HUES64 (cell line): ENCODE measurements at regions not wholly inside any gene's neighbourhood (a gene's known extent, or its start where the extent isn't known, plus 50 kb on each side); places are given as distances from the start of the nearest gene placed in this dataset.
"Not testable (repeated sequence)": the region's sequence is repeated elsewhere in the genome, so short reads cannot be mapped to it uniquely, and the experiment has no call there.

Experiments
- H3K27ac ChIP-seq: 2 replicates; pipeline ENCODE4 v1.7.0; 2013; ENCODE audit warnings: low read depth, low read length, inconsistent platforms
- H3K27me3 ChIP-seq: 2 replicates; pipeline ENCODE4 v1.6.1; 2013; ENCODE audit warnings: mild to moderate bottlenecking, low read length; ENCODE audit not compliant: insufficient read depth
- H3K36me3 ChIP-seq: 2 replicates; pipeline ENCODE4 v1.6.1; 2013; ENCODE audit warnings: mild to moderate bottlenecking, low read length; ENCODE audit not compliant: insufficient read depth
- H3K4me1 ChIP-seq: 2 replicates; pipeline ENCODE4 v1.6.1; 2013; ENCODE audit warnings: mild to moderate bottlenecking, low read length, moderate library complexity; ENCODE audit not compliant: insufficient read depth
- H3K4me3 ChIP-seq: 2 replicates; pipeline ENCODE4 v1.5.1; 2013; ENCODE audit warnings: mild to moderate bottlenecking, low read length, moderate library complexity
- H3K9ac ChIP-seq: 2 replicates; pipeline ENCODE4 v1.6.1; 2013; ENCODE audit warnings: mild to moderate bottlenecking, low read depth, low read length
- H3K9me3 ChIP-seq: 2 replicates; pipeline ENCODE4 v1.6.1; 2013; ENCODE audit warnings: low read depth, low read length; ENCODE audit not compliant: insufficient read depth
- WGBS: fragments of 150-250, 120-280 bp; methylation state at CpG from one replicate; pipeline ENCODE4 v1.1.7; 2013; ENCODE audit warnings: missing lambda C conversion rate; 5-methylcytosine and 5-hydroxymethylcytosine counted together

DNA sequence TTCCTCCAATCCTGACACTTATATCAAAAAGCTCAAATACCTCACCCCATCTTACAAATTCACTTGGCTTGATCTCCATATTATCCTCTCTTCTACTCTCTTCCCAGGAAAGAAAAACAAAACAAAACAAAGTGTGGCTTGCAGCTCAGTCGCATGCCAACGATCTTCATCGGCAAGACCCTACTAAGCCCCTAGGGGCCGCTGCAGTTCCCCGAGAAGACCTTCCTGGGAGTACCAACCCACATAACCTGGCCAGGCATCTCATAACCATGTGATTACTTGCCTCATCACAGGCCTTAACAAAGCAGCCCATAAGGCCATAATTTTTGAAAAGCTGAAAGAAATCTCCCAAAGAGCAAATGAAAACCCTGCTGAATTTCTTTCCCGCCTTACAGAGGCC, 103.7 kb downstream of the ZNF92 start:
- H3K27ac ChIP-seq = no peak overlapping the region
- WGBS = 50% methylated on average over 6 of the region's 6 CpGs

DNA sequence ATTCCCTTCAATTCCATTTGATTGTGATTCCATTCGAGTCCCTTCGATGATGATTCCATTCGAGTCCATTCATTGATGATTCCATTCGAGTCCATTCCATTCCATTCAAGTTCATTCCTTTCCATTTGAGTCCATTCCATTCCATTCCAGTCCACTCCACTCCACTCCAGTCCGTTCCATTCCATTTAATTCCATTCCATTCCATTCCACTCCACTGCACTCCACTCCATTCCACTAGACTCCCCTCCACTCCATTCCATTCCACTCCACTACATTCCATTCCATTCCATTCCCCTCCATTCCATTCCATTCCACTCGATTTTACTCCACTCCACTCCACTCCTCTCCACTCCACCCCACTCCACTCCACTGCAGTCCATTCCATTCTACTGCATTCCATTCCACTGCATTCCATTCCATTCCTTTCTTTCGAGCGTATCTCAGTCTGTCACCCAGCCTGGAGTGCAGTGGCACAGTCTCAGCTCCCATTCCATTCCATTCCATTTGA, 115.7 kb downstream of the ZNF92 start:
- Histone ChIP-seq H3K9ac (no peak overlapping the region), H3K9me3 (peaks cover 32% of the 10 kb centered on the region), H3K27ac (no peak overlapping the region), H3K4me1 (no peaks in the 10 kb centered on the region), H3K27me3 (no peaks in the 10 kb centered on the region), H3K4me3 (no peak overlapping the region), H3K36me3 (no peaks in the 10 kb centered on the region)
- WGBS = 87% methylated on average over 8 of the region's 8 CpGs

More for the DNA sequence above, 103.7 kb downstream of the ZNF92 start:
- 0 out of 2 replicates have a peak, but pooled peaks cover 6% of the 10 kb centered on the region for H3K9me3 ChIP-seq
- H3K36me3 ChIP-seq = no peaks in the 10 kb centered on the region
- no peaks in the 10 kb centered on the region for H3K4me1 ChIP-seq
- no peak overlapping the region for H3K4me3 ChIP-seq
- H3K27me3 ChIP-seq = no peaks in the 10 kb centered on the region
- no peak overlapping the region for H3K9ac ChIP-seq

DNA sequence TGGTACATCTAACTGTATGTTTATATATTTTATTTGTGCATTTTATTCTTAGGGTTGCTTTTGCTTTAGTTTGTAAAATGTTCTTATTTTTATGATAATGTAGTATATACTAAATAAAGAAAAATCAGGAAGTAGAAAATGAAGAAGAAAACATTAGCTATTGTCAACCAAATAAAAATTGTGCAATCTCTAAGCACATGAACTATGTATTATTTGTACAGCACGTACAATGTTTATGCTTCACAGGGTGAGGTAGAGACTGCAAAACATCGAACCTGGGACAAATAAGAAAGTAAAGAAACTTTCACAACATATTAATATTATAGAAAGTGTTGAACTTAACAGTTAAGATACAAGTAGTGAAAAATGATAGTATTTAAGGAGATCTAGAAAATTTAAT, 123.0 kb downstream of the ZNF92 start:
- not testable (repeated sequence) for H3K4me3 ChIP-seq, H3K4me1 ChIP-seq, H3K36me3 ChIP-seq, H3K27ac ChIP-seq, H3K27me3 ChIP-seq, H3K9me3 ChIP-seq, H3K9ac ChIP-seq
- no CpG with 5 or more reads among the region's 2 CpGs for WGBS

DNA sequence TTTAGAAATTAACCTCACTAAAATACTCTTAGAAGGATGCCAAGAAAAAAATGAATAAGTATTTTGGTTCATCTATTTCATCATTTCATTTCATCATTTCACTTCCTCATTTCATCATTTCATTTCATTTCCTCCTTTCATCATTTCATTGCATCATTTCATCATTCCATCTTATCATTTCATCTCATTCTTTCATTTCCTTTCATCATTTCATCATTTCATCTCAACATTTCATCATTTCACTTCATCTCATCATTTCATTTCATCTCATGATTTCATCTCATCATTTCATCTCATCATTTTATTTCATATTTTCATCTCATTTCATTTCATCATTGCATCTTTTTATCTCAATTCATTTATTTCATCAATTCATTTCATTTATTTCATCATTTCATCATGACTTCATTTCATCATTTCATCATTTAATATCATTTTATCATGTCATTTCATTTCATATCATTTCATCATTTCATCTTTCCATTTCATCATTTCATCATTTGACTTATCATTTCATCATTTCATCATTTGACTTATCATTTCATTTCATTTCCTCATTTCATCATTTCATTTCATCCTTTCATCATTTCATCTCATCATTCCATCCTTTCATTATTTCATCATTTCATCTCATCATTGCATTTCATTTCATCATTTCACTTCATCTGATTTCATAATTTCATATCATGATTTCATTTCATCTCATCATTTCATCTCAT, 129.9 kb downstream of the ZNF92 start:
- peaks cover 13% of the 10 kb centered on the region for H3K27me3 ChIP-seq
- no peak overlapping the region for H3K9ac ChIP-seq
- no peaks in the 10 kb centered on the region for H3K4me1 ChIP-seq
- H3K27ac ChIP-seq = no peak overlapping the region
- no peaks in the 10 kb centered on the region for H3K9me3 ChIP-seq
- H3K36me3 ChIP-seq = no peaks in the 10 kb centered on the region
- no peak overlapping the region for H3K4me3 ChIP-seq

DNA sequence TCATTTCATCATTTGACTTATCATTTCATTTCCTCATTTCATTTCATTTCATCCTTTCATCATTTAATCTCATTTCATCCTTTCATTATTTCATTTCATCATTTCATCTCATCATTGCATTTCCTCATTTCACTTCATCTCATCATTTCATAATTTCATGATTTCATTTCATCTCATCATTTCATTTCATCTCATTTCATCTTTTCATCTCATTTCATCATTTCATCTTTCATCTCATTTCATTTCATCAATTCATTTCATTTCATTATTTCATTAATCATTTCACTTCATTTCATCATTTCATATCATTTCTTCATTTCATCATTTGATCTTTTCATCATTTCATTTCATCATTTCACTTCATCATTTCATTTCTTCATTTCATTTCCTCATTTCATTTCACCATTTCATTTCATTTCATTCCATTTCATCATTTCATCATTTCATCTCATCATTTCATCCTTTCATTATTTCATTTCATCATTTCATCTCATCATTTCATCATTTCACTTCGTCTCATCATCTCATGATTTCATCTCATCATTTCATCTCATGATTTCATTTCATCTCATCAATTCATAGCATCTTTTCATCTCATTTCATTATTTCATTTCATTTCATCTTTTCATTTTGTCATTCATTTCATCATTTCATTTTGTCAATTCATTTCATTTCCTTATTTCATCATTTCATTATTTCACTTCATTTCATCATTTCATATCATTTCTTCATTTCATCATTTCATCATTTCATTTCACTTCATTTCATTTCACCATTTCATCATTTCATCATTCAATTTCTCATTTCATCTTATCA, 131.1 kb downstream of the ZNF92 start:
- H3K27me3 ChIP-seq = peaks cover 24% of the 10 kb centered on the region
- not testable (repeated sequence) for H3K36me3 ChIP-seq, H3K4me1 ChIP-seq, H3K9me3 ChIP-seq, H3K9ac ChIP-seq, H3K4me3 ChIP-seq, H3K27ac ChIP-seq
- 65% methylated on average over 1 of the region's 1 CpG for WGBS

DNA sequence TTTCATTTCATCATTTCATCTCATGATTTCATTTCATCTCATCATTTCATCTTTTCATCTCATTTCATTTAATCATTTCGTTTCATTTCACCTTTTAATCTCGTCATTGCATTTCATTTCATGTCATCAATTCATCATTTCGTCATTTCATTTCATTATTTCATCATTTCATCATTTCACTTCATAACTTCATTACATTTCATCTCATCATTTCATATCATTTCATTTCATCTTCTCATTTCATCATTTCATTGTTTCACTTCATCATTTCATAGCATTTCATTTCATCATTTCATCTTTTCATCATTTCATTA, 131.6 kb downstream of the ZNF92 start:
- not testable (repeated sequence) for H3K4me3 ChIP-seq, H3K9me3 ChIP-seq, H3K27ac ChIP-seq, H3K4me1 ChIP-seq, H3K36me3 ChIP-seq, H3K9ac ChIP-seq
- H3K27me3 ChIP-seq = peaks cover 30% of the 10 kb centered on the region
- 39% methylated on average over 3 of the region's 3 CpGs for WGBS

DNA sequence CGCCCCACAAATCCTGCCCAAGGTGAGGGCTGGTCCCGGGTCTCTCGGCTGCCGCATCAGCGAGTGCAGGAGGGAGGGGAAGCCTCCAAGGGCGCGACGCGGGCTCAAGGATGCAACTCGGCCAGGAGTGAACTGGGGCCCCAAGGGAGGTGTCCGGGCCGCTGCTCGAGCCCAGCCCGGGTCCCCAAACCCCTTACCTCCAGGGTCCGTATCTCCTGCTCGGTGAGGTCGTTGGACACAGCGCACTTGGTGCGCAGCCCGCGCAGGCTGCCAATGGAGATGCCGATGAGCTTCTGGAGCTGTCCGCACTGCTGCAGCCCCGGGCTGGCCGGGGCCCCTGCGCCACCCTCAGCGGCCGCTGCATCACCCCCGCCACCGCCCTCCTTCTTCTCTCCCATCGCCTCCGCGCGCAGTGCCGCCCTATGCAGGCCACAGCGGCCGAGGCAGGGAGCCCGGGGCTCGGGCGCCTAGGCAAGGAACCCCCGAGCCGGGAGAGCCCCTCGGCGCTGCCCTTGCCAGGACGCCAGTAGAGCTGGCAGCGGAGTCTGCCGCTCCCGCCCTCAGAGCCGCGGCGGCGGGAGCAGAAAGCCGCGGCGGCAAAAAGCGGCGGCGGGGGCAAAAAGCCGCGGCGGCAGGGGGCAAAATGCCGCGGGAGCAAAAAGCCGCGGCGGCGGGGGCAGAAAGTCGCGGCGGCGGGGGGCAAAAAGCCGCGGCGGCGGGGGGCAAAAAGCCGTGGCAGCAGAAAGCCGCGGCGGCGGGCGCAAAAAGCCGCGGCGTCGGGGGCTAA, 135.1 kb downstream of the ZNF92 start:
- Histone ChIP-seq H3K27me3 (peaks cover 47% of the 10 kb centered on the region), H3K4me3 (peak overlapping the region; percentile 49)
- 1% methylated on average over 69 of the region's 85 CpGs for WGBS
- not testable (repeated sequence) for H3K36me3 ChIP-seq, H3K9me3 ChIP-seq, H3K9ac ChIP-seq, H3K27ac ChIP-seq, H3K4me1 ChIP-seq

DNA sequence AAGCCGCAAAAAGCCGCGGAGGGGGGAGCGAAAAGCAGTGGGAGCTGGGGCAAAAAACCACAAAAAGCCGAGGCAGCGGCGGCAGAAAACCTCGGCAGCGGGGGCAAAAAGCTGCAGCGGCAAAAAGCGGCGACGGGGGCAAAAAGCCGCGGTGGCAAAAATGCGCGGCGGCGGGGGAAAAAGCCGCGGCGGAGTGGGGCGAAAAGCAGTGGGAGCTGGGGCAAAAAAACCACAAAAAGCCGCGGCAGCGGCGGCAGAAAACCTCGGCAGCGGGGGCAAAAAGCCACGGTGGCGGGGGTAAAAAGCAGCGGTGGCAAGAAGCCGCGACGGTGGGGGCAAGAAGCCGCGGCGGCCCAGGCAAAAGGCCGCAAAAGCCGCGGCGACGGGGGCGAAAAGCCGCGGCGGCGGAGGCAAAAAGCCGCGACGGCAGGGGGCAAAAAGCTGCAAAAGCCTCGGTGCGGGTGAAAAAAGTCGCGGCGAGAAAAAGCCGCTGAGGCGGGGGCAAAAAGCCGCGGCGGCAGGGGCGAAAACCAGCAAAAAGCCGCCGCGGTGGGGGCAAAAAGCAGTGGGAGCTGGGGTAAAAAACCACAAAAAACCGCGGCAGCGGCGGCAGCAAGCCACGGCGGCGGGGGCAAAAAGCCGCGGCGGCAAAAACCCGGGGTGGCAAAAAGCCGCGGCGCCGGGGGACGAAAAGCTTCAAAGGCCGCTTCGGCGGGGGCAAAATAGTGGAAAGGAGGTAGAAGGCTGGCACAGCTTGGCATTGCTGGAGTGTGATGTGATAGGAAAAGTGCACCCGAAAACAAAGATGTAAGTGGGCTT, 135.9 kb downstream of the ZNF92 start:
- Histone ChIP-seq H3K9ac (peak overlapping the region; percentile 5; the same call in 1 of the 2 replicates), H3K27ac (no peak overlapping the region), H3K4me3 (peak overlapping the region; percentile 49), H3K4me1 (no peaks in the 10 kb centered on the region), H3K9me3 (no peaks in the 10 kb centered on the region), H3K36me3 (no peaks in the 10 kb centered on the region), H3K27me3 (peaks cover 52% of the 10 kb centered on the region)
- WGBS = 2% methylated on average over 85 of the region's 85 CpGs

DNA sequence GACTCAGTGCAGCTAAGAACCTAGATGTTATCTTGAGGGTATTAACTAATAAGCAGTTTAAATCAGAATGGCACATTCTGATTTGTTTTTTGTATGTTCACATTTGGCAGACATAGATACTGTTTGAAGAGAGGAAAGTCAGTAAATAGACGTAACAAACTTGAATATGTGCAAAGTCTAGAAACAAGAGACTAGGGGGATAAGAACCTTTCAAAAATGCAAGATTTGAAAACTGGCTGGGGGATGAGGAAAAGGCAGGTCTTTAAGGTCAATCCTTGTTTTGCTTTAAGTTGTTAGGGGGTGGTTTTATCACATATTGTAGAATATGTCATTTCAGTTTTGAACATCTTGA, 136.5 kb downstream of the ZNF92 start:
- peak overlapping the region; percentile 49 for H3K4me3 ChIP-seq
- H3K36me3 ChIP-seq, H3K9me3 ChIP-seq, H3K9ac ChIP-seq, H3K27ac ChIP-seq, H3K4me1 ChIP-seq: not testable (repeated sequence)
- 36% methylated on average over 1 of the region's 1 CpG for WGBS
- H3K27me3 ChIP-seq = peaks cover 51% of the 10 kb centered on the region

DNA sequence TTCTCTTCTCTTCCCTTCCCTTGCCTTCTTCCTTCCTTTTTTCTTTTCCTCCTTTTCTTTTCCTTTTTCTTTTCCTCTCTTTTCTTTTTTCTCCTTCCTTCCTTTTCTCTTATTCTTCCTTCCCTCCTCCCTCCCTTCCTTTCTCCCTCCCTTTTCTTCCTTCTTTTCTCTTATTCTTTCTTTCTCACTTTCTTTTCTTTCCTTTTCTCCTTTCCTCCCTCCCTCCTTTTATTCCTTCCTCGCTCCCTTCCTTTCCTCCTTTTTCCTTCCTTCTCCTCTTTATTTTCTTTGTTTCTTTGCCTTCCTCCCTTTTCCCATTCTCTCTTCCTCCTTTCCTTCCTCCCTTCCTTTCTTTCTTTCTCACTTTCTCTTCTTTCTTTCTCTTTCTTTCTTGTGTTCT, 146.1 kb downstream of the ZNF92 start:
- not testable (repeated sequence) for H3K9me3 ChIP-seq, H3K4me1 ChIP-seq, H3K27me3 ChIP-seq, H3K9ac ChIP-seq, H3K27ac ChIP-seq, H3K4me3 ChIP-seq, H3K36me3 ChIP-seq
- WGBS = no CpG with 5 or more reads among the region's 1 CpG
